ENCODE measurements at regions not wholly inside any gene's neighbourhood (a gene's known extent, or its start where the extent isn't known, plus 50 kb on each side); places are given as distances from the start of the nearest gene placed in this dataset.

GRCh38 chr4:24470666-24471485, 113.5 kb downstream of the DHX15 start:
- TF ChIP-seq CTCF (conservative IDR thresholded peaks at IDR 0.05) (peak; percentile 15), ZFX (IDR thresholded peaks at IDR 0.05) (no peak)
- no peak overlapping the region for H3K27ac ChIP-seq

- TF ChIP-seq ZFX (IDR thresholded peaks at IDR 0.05) (no peak), CTCF (conservative IDR thresholded peaks at IDR 0.05) (no peak)
Observed at GRCh38 chr4:24468071-24468470, 116.3 kb downstream of the DHX15 start.

GRCh38 chr4:24464566-24464965, 119.8 kb downstream of the DHX15 start:
- no peak for TF ChIP-seq ZFX (IDR thresholded peaks at IDR 0.05)
- no peak for TF ChIP-seq CTCF (conservative IDR thresholded peaks at IDR 0.05)
- no peak overlapping the region for H3K27ac ChIP-seq

More at GRCh38 chr4:24468071-24468470, 116.3 kb downstream of the DHX15 start:
- H3K27ac ChIP-seq = no peak overlapping the region

GRCh38 chr4:24456431-24456830, 127.9 kb downstream of the DHX15 start:
- H3K27ac ChIP-seq = no peak overlapping the region
- TF ChIP-seq CTCF (conservative IDR thresholded peaks at IDR 0.05) (no peak), ZFX (IDR thresholded peaks at IDR 0.05) (no peak)

GRCh38 chr4:24453951-24454350, 130.4 kb downstream of the DHX15 start:
- H3K27ac ChIP-seq = no peak overlapping the region
- TF ChIP-seq CTCF (conservative IDR thresholded peaks at IDR 0.05) (no peak), ZFX (IDR thresholded peaks at IDR 0.05) (no peak)

GRCh38 chr4:24451870-24452269, 132.5 kb downstream of the DHX15 start:
- TF ChIP-seq ZFX (IDR thresholded peaks at IDR 0.05) (no peak), CTCF (conservative IDR thresholded peaks at IDR 0.05) (no peak)
- no peak overlapping the region for H3K27ac ChIP-seq

- no peak overlapping the region for H3K27ac ChIP-seq
- no peak for TF ChIP-seq CTCF (conservative IDR thresholded peaks at IDR 0.05)
- no peak for TF ChIP-seq ZFX (IDR thresholded peaks at IDR 0.05)
Observed at GRCh38 chr4:24443200-24443599, 141.2 kb downstream of the DHX15 start.
